GM19468 (cell line): ENCODE measurements at regions not wholly inside any gene's neighbourhood (a gene's known extent, or its start where the extent isn't known, plus 50 kb on each side); places are given as distances from the start of the nearest gene placed in this dataset.

ENCODE experiments used
- ATAC-seq: cut with Tn5 transposase; IDR thresholded peaks from one replicate; pipeline ENCODE4 v1.9.1; 2021; ENCODE audit warnings: mild to moderate bottlenecking, moderate library complexity, moderate number of reproducible peaks; ENCODE audit not compliant: unreplicated experiment; ENCODE audit errors: extremely low read depth

- ATAC-seq = no peak
Observed at GRCh38 chr4:16988814-16989213, 90.4 kb upstream of the LDB2 start.

- ATAC-seq = no peak
Observed at GRCh38 chr4:16977081-16977480, 78.6 kb upstream of the LDB2 start.

- ATAC-seq = no peak
Observed at GRCh38 chr4:16969696-16970135, 71.3 kb upstream of the LDB2 start.

- no peak for ATAC-seq
Observed at GRCh38 chr4:16967722-16968121, 69.3 kb upstream of the LDB2 start.

- no peak for ATAC-seq
Observed at GRCh38 chr4:16959305-16959704, 60.9 kb upstream of the LDB2 start.

GRCh38 chr4:16952896-16953630 is 54.6 kb upstream of the LDB2 start:
- no peak for ATAC-seq

- ATAC-seq = no peak
Observed at GRCh38 chr4:16952462-16952871, 54.0 kb upstream of the LDB2 start.
